Osteoblast (primary cell): ENCODE measurements at regions not wholly inside any gene's neighbourhood (a gene's known extent, or its start where the extent isn't known, plus 50 kb on each side); places are given as distances from the start of the nearest gene placed in this dataset.

Source experiments
- DNase-seq: peaks from one replicate; pipeline ENCODE4 v3.0.0; 2011; ENCODE audit warnings: low spot score, mixed read lengths; ENCODE audit not compliant: insufficient read length; ENCODE audit errors: missing footprints
- H2AFZ ChIP-seq: 2 replicates; pipeline ENCODE4 v1.6.0; 2011; ENCODE audit warnings: mild to moderate bottlenecking, low read length
- H3K27ac ChIP-seq: 2 replicates; pipeline ENCODE4 v1.5.1; 2011; ENCODE audit warnings: mild to moderate bottlenecking, low read depth, low read length, moderate library complexity
- H3K27me3 ChIP-seq: 2 replicates; pipeline ENCODE4 v1.6.0; 2012; ENCODE audit warnings: mild to moderate bottlenecking, control low read depth, inconsistent platforms, low read length, moderate library complexity; ENCODE audit not compliant: insufficient read depth
- H3K36me3 ChIP-seq: 2 replicates; pipeline ENCODE4 v1.5.1; 2011; ENCODE audit warnings: mild to moderate bottlenecking, low read length, control low read depth, moderate library complexity; ENCODE audit not compliant: insufficient read depth
- H3K4me1 ChIP-seq: 2 replicates; pipeline ENCODE4 v1.5.1; 2011; ENCODE audit warnings: mild to moderate bottlenecking, low read length, control low read depth, moderate library complexity; ENCODE audit not compliant: insufficient read depth
- H3K4me2 ChIP-seq: 2 replicates; pipeline ENCODE4 v1.6.0; 2011; ENCODE audit warnings: mild to moderate bottlenecking, low read length; ENCODE audit not compliant: insufficient read depth
- H3K4me3 ChIP-seq: fragments of 200-600 bp; sonication (generic); 3 replicates; pipeline ENCODE4 v1.5.1; 2012; ENCODE audit warnings: mild to moderate bottlenecking, low read length, inconsistent platforms; ENCODE audit not compliant: insufficient read depth
- H3K79me2 ChIP-seq: 2 replicates; pipeline ENCODE4 v1.6.0; 2012; ENCODE audit warnings: mild to moderate bottlenecking, low read length, control low read depth, inconsistent platforms; ENCODE audit not compliant: insufficient read depth
- H3K9me3 ChIP-seq: 2 replicates; pipeline ENCODE4 v1.5.1; 2011; ENCODE audit warnings: low read depth, low read length, control low read depth
- H4K20me1 ChIP-seq: 2 replicates; pipeline ENCODE4 v1.6.0; 2012; ENCODE audit warnings: mild to moderate bottlenecking, low read length, control low read depth; ENCODE audit not compliant: insufficient read depth
- CTCF ChIP-seq: IDR thresholded peaks from 2 replicates; pipeline ENCODE4 v1.5.1; 2011; ENCODE audit warnings: mild to moderate bottlenecking, low read depth, low read length, moderate library complexity; ENCODE audit errors: extremely low read depth

GRCh38 chr19:13712767-13713201 lies 51.5 kb upstream of the MRI1 start:
- TF ChIP-seq CTCF = no peak
- DNase-seq = peak; percentile 32
- no peak overlapping the region for H3K4me2 ChIP-seq
- H4K20me1 ChIP-seq = no peaks in the 10 kb centered on the region
- no peak overlapping the region for H3K27ac ChIP-seq
- peaks cover 7% of the 10 kb centered on the region for H3K9me3 ChIP-seq
- H3K4me1 ChIP-seq = no peaks in the 10 kb centered on the region
- H3K36me3 ChIP-seq = no peaks in the 10 kb centered on the region
- H3K27me3 ChIP-seq = peaks cover 4% of the 10 kb centered on the region
- H3K4me3 ChIP-seq = no peak overlapping the region
- H3K79me2 ChIP-seq = no peaks in the 10 kb centered on the region
- H2AFZ ChIP-seq = no peak overlapping the region

- Histone ChIP-seq H4K20me1 (no peaks in the 10 kb centered on the region), H3K4me3 (no peak overlapping the region), H3K79me2 (no peaks in the 10 kb centered on the region), H3K9me3 (peaks cover 3% of the 10 kb centered on the region), H2AFZ (no peak overlapping the region), H3K27ac (no peak overlapping the region), H3K4me2 (no peak overlapping the region), H3K27me3 (no peaks in the 10 kb centered on the region), H3K4me1 (no peaks in the 10 kb centered on the region), H3K36me3 (no peaks in the 10 kb centered on the region)
- TF ChIP-seq CTCF = no peak
- DNase-seq = peak; percentile 17
Measured at GRCh38 chr19:13707915-13708314, 56.4 kb upstream of the MRI1 start.

GRCh38 chr19:13705928-13706447 lies 58.3 kb upstream of the MRI1 start:
- Histone ChIP-seq H3K36me3 (no peaks in the 10 kb centered on the region), H3K4me1 (no peaks in the 10 kb centered on the region)

DNA sequence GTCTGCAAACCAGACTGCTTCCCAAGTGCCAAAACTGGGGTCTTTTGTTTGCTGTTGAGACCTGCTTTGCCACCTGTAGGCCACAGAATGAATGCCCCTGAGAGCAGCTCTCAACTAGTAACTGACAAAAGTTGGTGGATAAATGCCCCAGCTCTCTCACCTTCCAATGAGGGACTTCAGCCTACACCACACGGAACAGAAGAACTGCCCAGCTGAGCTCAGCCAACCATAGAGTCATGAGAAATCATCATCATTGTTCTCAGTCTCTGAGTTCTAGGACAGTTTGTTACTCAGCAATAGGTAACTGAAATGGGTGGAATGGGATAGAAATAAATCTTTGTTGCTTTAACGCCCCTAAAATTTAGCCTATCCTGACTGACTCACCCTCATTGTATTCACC lies 59.1 kb upstream of the MRI1 start:
- no peak overlapping the region for H3K4me2 ChIP-seq
- DNase-seq = peak; percentile 50
- H4K20me1 ChIP-seq = no peaks in the 10 kb centered on the region
- H3K27me3 ChIP-seq = peaks cover 12% of the 10 kb centered on the region
- no peak overlapping the region for H2AFZ ChIP-seq
- H3K4me3 ChIP-seq = no peak overlapping the region
- no peaks in the 10 kb centered on the region for H3K4me1 ChIP-seq
- no peak for TF ChIP-seq CTCF
- H3K79me2 ChIP-seq = no peaks in the 10 kb centered on the region
- no peak overlapping the region for H3K27ac ChIP-seq
- H3K36me3 ChIP-seq = no peaks in the 10 kb centered on the region
- peaks cover 3% of the 10 kb centered on the region for H3K9me3 ChIP-seq

More at GRCh38 chr19:13705928-13706447, 58.3 kb upstream of the MRI1 start:
- TF ChIP-seq CTCF = no peak
- Histone ChIP-seq H3K9me3 (peaks cover 3% of the 10 kb centered on the region), H3K4me3 (no peak overlapping the region), H3K27ac (no peak overlapping the region), H4K20me1 (no peaks in the 10 kb centered on the region), H3K79me2 (no peaks in the 10 kb centered on the region), H2AFZ (no peak overlapping the region), H3K27me3 (peaks cover 4% of the 10 kb centered on the region), H3K4me2 (no peak overlapping the region)
- DNase-seq = peak; percentile 52
